Effector CD8-positive, alpha-beta T cell (primary cell): ENCODE measurements at regions not wholly inside any gene's neighbourhood (a gene's known extent, or its start where the extent isn't known, plus 50 kb on each side); places are given as distances from the start of the nearest gene placed in this dataset.

Source experiments
- DNase-seq: peaks from one replicate; lab custom pipeline; 2025; lab: John Stamatoyannopoulos, UW

DNA sequence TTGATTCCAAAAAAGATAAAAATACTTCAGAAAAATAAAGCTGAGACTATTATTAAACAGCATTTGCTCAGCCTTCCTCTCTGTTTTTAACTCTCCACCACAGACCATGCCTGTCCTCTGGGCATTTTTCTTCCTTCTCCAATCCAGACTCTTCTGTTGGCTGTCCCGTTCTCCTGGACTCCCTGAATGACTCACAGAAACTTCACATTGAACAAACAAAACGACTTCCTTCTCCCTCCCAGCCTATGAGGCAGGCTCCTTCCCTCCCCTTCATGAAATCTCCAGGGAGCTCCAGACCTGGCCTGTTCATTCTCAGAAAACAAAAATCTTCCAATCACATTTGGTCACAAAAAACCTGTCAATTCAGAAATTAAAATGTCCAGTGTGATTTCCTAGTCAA, 421.3 kb downstream of the NPHP4 start:
- no peak for DNase-seq

GRCh38 chr1:5568321-5568720, 423.9 kb downstream of the NPHP4 start:
- DNase-seq: no peak

- no peak for DNase-seq
These were observed 424.4 kb downstream of the NPHP4 start for GRCh38 chr1:5567839-5568238.

GRCh38 chr1:5566924-5567323, 425.3 kb downstream of the NPHP4 start:
- DNase-seq: no peak

GRCh38 chr1:5565281-5566125, 426.7 kb downstream of the NPHP4 start:
- DNase-seq: no peak

DNA sequence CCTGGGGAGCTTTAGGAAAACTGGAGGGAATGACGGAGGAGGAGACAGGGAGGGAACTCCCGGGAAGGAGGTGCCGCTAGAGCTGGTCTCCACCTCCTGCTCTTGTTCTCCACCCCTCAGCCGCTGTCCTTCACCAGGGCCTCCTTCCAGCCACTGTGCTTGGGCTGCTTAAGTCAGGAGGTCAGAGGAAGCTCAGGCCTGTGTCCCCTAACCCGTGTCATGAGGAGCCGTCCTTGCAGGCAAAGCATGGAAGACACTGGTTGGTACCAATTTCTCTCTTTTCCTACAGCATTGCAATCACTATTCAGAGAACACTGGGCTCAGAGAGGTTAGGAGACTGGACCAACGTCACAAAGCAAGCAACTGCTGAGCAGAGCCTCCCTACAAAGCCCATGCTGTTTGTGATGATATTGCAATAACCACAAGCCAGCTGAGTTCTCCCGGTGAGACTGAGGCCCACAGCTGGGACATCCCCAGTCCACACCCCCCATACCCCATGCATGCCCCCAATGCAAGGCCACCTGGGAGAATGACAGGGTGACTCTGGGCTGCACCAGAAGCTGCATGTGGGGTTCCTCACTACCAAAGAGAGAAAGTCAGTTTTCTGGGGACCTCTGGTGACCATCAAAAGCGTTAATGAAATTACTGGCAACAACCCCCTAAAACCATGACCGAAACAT, 427.5 kb downstream of the NPHP4 start:
- DNase-seq: no peak

- DNase-seq: no peak
These were observed 428.2 kb downstream of the NPHP4 start for GRCh38 chr1:5563861-5564577.

DNA sequence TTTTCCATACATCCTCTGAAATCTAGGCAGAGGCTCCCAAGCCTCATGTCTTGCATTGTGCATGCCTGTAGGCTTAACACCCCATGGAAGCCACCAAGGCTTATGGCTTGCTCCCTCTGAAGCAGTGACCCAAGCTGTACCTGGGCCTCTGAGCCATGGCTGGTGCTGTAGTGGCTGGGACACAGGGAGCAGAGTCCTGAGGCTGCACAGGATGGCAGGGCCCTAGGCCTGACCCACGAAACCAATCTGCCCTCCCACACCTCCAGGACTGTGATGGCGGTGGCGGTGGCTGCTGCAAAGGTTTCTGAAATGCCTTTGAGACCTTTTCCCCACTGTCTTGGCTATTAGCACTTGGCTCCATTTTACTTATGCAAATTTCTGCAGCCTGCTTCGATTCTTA, 429.5 kb downstream of the NPHP4 start:
- DNase-seq: no peak

GRCh38 chr1:5562331-5562730, 429.9 kb downstream of the NPHP4 start:
- DNase-seq: no peak

- no peak for DNase-seq
These were observed 433.1 kb downstream of the NPHP4 start for GRCh38 chr1:5559078-5559477.

- no peak for DNase-seq
These were observed 436.4 kb downstream of the NPHP4 start for GRCh38 chr1:5555853-5556252.

- DNase-seq: no peak
These were observed 437.4 kb downstream of the NPHP4 start for GRCh38 chr1:5554784-5555183.

GRCh38 chr1:5554111-5554510, 438.1 kb downstream of the NPHP4 start:
- DNase-seq: no peak

- no peak for DNase-seq
These were observed 439.3 kb downstream of the NPHP4 start for GRCh38 chr1:5552787-5553484.

- DNase-seq: no peak
These were observed 440.8 kb downstream of the NPHP4 start for GRCh38 chr1:5551274-5551975.

- no peak for DNase-seq
These were observed 444.0 kb downstream of the NPHP4 start for GRCh38 chr1:5548266-5548665.

DNA sequence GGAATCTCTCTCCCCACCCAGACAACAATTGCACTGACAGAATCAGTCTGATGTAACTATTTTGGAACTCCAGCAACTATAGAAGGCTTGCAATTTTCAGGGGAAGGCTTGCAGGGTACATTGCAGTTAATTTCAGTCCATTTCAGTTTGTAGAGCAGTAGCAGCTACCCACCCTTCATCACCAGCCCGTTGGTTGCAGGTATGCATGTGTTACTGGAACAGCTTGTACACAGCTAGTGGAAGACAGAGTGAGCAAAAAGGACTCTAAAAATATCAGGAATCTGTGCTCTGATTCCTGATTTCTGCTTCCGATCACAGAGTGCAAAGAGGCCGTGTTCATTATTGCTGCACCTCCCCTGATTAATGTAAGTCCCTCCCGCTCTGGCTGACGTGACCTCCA, 449.0 kb downstream of the NPHP4 start:
- DNase-seq: no peak

DNA sequence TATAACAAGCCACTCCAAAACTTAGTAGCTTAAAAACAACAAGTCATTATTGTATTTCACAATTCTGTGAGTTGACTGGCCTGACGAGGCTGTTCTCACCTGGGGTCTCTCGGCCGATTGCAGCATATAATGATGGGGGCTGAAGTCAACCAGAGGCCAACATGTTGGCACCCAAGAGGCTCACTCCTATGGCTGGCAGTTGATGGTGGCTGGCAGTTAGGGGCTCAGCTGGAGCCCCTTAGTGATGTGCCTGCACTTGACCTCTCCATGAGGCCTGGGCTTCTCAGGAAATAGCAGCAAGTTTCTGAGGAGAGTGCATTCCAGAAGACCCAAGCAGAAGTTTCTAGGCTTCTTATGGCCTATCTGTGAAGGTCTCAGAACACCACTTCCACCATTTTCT, 459.4 kb downstream of the NPHP4 start:
- DNase-seq: no peak

GRCh38 chr1:5526822-5527551, 465.2 kb downstream of the NPHP4 start:
- DNase-seq: no peak

- DNase-seq: no peak
These were observed 465.9 kb downstream of the NPHP4 start for GRCh38 chr1:5526385-5526750.
